GM18858 (cell line): ENCODE measurements at regions not wholly inside any gene's neighbourhood (a gene's known extent, or its start where the extent isn't known, plus 50 kb on each side); places are given as distances from the start of the nearest gene placed in this dataset.

Experiments used
- ATAC-seq: cut with Tn5 transposase; IDR thresholded peaks from one replicate; pipeline ENCODE4 v1.9.1; 2021; ENCODE audit not compliant: unreplicated experiment

- ATAC-seq: no peak
Observed at GRCh38 chr10:131424836-131425491, 113.4 kb upstream of the TCERG1L start.

DNA sequence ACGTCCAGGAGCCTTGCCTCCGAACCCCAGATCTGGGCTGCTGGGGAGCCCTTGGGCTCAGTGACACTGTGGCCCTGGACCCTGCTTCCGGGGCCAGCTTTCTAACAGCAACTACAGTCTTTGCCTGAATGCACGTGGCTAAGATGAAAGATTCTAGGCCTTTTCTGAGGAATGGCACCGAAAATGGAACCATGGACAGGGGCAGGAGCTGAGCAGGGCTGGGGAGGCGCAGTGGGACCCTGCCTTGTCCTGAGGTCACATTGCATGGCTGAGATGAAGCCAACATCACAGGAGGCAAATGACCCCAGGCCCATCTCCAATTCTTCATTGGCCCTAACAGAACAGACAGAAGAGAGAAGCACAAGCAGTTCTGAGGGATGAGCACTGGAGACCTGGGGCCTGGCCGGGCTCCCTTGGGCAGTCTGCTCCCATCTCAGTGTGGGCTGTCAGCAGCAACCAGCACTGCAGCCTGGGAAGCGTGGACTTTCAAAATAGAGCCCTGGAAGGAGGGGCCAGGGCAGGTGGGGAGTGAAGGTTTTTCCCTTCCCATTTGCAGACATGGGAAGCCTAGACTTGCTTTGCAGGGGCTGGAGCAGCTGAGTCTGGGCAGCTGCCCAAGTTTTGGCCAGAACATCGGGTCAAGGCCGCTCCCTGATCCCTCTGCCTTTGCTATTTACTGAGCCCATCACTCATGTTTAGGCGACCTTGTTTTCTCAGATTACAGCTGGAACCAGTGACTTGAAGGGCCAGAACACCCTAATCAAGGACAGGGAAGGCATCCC lies 114.4 kb upstream of the TCERG1L start:
- no peak for ATAC-seq

DNA sequence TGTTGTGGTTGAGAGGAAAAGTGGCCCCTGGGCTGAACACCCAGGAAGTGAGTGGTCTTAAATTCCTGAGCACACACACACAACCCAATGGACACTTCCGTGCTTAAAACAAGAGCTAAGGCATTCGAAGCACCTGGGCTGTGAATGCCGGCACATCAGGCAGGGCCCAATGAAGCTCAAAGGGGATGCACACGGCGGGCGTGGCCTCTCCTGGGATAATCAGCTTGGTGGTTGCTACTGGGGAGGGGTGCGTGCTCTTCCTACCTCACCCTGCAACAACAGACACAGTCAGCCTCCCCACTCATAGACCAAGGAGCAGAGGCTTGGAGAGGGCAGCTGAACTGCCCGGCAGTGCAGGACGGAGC lies 115.0 kb upstream of the TCERG1L start:
- no peak for ATAC-seq

DNA sequence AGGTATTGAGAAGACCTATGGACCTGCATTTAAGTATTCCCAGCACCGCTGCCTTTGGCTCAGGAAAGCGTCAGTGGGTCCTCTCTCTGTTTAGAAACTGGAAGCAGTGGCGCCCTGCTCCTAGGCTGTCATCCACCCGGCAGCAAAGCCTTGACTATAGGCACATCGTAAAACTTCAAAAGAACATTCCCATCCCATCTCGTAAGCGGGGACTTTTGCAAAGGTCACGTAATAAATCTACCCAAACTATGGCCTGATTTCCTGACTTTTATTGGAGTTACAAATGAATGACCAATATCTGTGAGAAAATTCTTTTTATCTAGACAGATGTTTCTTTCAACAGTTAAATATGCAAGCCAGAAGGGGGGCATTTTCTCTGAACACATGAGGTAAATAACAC lies 115.8 kb upstream of the TCERG1L start:
- ATAC-seq: no peak

DNA sequence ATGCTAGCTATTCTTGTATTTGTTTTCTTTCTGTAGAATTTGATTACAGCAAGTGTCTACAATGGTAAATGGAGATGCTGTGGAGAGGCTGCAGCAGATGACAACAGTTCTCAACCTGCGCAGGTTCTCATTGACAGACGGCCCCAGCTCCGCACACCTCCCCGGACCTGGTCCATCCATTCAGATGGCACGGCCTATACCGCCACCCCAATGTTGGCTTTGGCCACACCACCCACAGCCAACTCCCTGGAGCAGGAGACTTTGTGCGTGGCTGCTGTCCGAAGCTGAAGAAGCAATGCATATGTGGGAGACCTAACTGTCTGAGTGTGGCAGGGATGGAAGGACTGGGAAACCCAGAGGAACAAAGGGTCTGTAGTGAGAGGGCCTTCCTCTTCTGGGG lies 116.4 kb upstream of the TCERG1L start:
- no peak for ATAC-seq

GRCh38 chr10:131429141-131429540 lies 117.6 kb upstream of the TCERG1L start:
- ATAC-seq: no peak

GRCh38 chr10:131429942-131430341 lies 118.4 kb upstream of the TCERG1L start:
- ATAC-seq: no peak

DNA sequence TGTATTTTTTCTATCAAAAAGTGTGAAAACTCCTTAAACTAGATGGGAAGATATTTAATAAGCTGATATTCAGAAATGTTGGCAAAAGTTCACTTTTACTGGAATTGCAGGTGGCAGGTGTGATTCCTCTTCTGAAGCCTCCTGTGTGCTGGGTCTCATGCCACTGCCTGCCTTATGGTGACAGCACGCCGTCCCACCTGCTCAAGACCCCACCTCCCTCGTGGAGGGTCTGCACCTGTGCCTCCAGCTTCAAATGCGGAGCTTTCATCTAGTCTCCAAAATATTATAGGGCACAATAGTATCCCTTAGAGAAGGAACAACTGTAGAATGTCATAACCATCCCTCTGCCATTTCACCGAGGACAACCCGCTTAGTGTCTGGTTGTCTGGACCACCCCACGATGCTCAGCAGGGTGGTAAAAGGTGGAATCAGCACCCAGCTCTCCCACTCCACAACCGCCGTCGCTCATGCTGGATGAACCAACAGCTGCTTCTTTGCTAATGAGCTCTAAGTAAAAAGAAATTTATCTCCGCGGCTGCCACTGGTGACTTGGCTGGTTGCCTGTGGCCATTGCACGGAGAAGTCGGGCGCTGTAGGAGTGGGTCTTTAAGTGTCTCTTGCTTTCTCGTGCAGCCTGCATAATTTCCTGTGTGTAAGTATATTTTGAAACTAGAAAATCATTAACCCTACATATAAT lies 119.3 kb upstream of the TCERG1L start:
- no peak for ATAC-seq

- ATAC-seq: no peak
Observed at GRCh38 chr10:131431533-131431932, 120.0 kb upstream of the TCERG1L start.

DNA sequence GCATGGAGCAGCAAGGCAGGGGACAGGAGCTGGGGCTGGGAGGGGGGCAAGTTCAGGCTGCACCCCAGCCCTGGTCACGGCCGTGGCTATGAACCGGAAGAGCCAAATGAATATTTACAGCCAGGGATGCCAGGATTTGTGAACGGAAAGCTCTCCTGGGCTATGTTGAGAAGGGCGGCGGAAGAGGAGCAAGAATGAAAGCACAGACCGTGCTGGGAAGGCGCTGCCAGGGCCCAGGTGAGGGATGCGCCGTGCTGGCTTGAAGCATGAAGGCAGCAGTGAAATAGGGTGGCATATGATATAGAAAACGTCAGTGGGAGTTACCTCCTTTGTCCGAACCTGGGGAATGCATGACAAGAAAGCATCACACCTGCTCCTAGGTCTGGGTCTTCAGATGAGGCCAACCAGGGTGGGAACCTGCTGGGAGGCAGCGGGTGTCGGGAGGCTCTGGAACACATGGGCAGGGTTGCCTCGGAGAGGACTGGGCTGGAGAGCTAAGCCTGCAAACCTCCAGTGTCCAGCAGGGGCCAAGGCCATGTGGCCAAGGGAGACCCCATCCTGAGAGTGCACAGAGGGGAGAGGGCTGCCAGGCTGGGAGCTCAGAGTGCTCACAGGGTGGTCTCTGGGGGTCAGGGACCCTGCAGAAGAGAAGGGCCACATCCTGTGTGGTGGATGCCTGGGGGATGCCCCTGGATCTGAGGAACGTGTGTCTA lies 120.6 kb upstream of the TCERG1L start:
- no peak for ATAC-seq

- no peak for ATAC-seq
Observed at GRCh38 chr10:131433568-131433967, 122.0 kb upstream of the TCERG1L start.

DNA sequence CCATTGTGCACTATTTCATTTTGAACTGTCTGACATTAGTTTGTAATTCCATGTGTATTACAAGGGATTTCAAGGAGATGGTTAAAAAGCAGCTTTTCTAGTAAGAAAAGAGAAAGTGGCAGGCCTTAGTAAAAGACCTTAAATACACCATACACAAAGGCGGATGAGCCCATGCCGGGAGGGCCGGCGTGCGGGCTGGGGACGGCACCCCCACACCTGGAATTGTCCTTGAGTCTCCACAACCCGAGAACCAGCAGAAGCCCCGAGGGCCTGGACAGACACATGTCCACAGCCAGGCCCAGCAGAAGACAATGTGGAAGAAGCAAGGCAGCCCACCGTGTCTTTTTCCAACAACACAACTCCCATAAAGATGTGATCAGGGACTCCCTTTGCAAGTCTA lies 123.7 kb upstream of the TCERG1L start:
- ATAC-seq: no peak

GRCh38 chr10:131435760-131436457 lies 124.4 kb upstream of the TCERG1L start:
- ATAC-seq: no peak

GRCh38 chr10:131436458-131436857 lies 124.9 kb upstream of the TCERG1L start:
- ATAC-seq: no peak

DNA sequence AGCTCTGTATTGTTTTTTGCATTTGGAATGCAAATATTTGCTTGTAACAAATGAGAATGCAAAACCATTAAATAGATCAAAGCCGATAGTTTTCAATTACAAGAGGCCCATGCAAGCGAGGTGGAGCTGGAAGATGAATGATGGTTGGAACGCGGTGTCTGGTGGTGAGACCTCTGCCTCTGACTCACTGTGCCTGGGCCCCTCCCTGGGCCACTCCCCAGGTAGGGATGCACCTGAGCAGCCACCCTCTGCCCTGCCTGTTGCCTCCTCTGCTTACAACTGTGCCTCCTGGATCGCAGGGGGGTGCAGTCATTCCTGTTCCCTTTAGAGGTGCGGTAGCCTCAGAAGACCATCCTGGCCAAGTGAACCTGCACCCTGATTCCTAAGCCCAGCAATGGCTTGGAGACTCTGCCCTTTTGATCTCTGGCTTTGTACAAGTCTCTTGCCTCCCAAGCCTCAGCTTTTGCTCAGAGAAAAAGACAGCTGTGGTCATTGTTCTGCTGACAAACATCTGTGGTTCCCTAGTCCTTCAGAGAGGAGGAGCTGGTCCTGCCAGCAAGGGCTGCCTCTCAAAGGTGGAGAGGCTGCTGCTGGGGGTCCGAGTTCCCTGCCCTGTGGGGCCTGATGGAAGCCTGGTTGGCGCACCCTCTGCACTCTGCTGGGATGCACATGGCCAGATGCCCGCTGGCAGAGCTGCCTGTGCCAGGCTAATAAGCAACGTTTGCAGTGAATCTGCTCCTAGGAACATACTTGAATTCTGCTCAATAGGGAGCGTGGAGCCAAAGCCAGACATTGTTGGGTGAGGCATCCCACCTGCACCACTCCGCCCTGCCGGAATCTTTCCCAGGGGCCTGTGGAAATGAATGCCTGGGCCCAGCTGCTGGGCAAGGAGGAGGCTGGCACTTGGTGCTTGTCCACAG lies 126.3 kb upstream of the TCERG1L start:
- no peak for ATAC-seq

GRCh38 chr10:131438665-131439064 lies 127.1 kb upstream of the TCERG1L start:
- ATAC-seq: no peak

GRCh38 chr10:131439705-131440104 lies 128.2 kb upstream of the TCERG1L start:
- ATAC-seq: no peak

DNA sequence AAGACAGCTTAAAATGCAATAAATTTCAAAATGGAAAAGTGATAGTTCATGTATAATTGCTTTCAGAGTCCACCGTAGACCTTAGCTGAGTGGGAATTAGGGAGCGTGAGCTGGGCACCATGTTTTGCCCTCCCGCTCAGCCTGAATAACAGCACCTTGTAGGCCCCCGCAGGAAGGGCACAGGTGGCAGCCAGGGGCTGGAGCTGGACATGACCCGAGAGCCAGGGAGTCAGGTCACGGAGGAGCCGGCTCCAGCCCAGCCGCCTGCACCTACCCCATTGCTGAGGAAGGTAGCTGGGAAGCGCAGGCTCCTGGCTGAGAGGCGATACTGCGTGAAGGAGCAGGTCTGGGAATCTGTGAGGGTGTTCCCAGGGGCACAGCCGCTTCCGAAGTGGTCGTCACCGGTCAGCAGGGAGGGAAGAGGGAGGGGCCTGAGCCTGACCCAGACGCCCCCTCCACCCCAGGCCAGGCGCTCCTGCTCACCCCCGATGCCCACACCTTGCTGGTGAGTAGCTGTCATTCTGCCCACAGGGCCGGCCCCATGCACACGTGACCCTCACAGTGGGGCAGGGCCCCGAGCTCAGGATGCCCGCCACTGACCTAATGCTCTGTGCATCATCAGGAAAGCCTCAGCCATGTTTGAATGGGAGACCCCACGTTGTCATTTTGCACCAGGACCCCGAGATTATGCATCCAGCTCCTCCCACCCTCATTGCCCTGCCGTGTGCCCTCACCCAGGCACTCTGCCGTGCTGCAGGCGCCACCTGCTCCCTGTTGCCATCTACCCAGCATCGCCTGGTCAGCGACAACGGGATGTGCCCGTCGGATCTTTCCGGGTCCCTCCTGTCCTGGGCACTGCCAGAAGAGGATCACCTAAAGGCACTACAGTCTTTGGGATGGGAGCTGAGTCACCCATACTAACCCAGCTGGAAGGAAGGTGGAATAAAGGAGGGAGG lies 129.2 kb upstream of the TCERG1L start:
- ATAC-seq: no peak

- ATAC-seq: no peak
Observed at GRCh38 chr10:131442271-131442670, 130.8 kb upstream of the TCERG1L start.
